MM.1S (cell line): ENCODE measurements at regions not wholly inside any gene's neighbourhood (a gene's known extent, or its start where the extent isn't known, plus 50 kb on each side); places are given as distances from the start of the nearest gene placed in this dataset.

Experiments
- DNase-seq: peaks from one replicate; pipeline ENCODE4 v3.0.0-alpha.2; 2015
- H2AFZ ChIP-seq: fragments of 300-600 bp; sonication (generic); 2 replicates; pipeline ENCODE4 v1.6.0; 2016; ENCODE audit warnings: antibody characterized with exemption, low read length
- H3F3A ChIP-seq: fragments of 300-600 bp; sonication (generic); 2 replicates; pipeline ENCODE4 v1.6.1; 2016; ENCODE audit warnings: mild to moderate bottlenecking, antibody characterized with exemption, low read length, moderate library complexity, mixed read lengths; ENCODE audit not compliant: insufficient read depth
- H3K27ac ChIP-seq: fragments of 300-600 bp; sonication (generic); 2 replicates; pipeline ENCODE4 v1.5.1; 2016; ENCODE audit warnings: mild to moderate bottlenecking, low read length
- H3K27me3 ChIP-seq: fragments of 300-600 bp; sonication (generic); replicated peaks from 2 replicates; pipeline ENCODE4 v1.6.0; 2016; ENCODE audit warnings: low read length; ENCODE audit not compliant: insufficient read depth
- H3K36me3 ChIP-seq: fragments of 300-600 bp; sonication (generic); replicated peaks from 2 replicates; pipeline ENCODE4 v1.6.1; 2016; ENCODE audit warnings: mild to moderate bottlenecking, low read length, mixed read lengths; ENCODE audit not compliant: insufficient read depth
- H3K4me1 ChIP-seq: fragments of 300-600 bp; sonication (generic); 2 replicates; pipeline ENCODE4 v1.6.1; 2016; ENCODE audit warnings: low read length, mixed read lengths
- H3K4me2 ChIP-seq: fragments of 300-600 bp; sonication (generic); 2 replicates; pipeline ENCODE4 v1.6.0; 2016; ENCODE audit warnings: low read depth, low read length
- H3K4me3 ChIP-seq: fragments of 300-600 bp; sonication (generic); 2 replicates; pipeline ENCODE4 v1.5.1; 2016; ENCODE audit warnings: low read length, mixed read lengths
- H3K79me2 ChIP-seq: fragments of 300-600 bp; sonication (generic); 2 replicates; pipeline ENCODE4 v1.6.1; 2016; ENCODE audit warnings: mixed run types, low read length, mixed read lengths
- H3K9ac ChIP-seq: fragments of 300-600 bp; sonication (generic); 2 replicates; pipeline ENCODE4 v1.6.1; 2016; ENCODE audit warnings: low read length, mixed read lengths
- H3K9me2 ChIP-seq: fragments of 300-600 bp; sonication (generic); replicated peaks from 2 replicates; pipeline ENCODE4 v1.6.1; 2016; ENCODE audit warnings: mild to moderate bottlenecking, low read length, mixed read lengths; ENCODE audit not compliant: insufficient read depth
- H3K9me3 ChIP-seq: fragments of 300-600 bp; sonication (generic); replicated peaks from 2 replicates; pipeline ENCODE4 v1.6.1; 2016; ENCODE audit warnings: mild to moderate bottlenecking, low read length, mixed read lengths; ENCODE audit not compliant: insufficient read depth
- H4K20me1 ChIP-seq: fragments of 300-600 bp; sonication (generic); 2 replicates; pipeline ENCODE4 v1.6.1; 2016; ENCODE audit warnings: mild to moderate bottlenecking, low read length, moderate library complexity, mixed read lengths; ENCODE audit not compliant: insufficient read depth
- CTCF ChIP-seq: fragments of 300-600 bp; sonication (generic); IDR thresholded peaks from 2 replicates; pipeline ENCODE4 v1.5.1; 2016; ENCODE audit warnings: antibody characterized with exemption, low read length, mixed read lengths
- EZH2 ChIP-seq: fragments of 300-600 bp; sonication (generic); optimal IDR thresholded peaks from 2 replicates; pipeline ENCODE3; 2017; ENCODE audit warnings: low read depth, mild to moderate bottlenecking, antibody characterized with exemption, low read length, mixed read lengths
- EZH2phosphoT487 ChIP-seq: fragments of 300-600 bp; sonication (generic); IDR thresholded peaks from 2 replicates; pipeline ENCODE4 v1.6.1; 2018; ENCODE audit warnings: antibody characterized with exemption, low read length

GRCh38 chr18:28823506-28824182 lies 646.7 kb upstream of the CDH2 start:
- Histone ChIP-seq H3K9me2 (no peaks in the 10 kb centered on the region), H3K27me3 (no peaks in the 10 kb centered on the region), H4K20me1 (no peaks in the 10 kb centered on the region), H2AFZ (no peak overlapping the region; the same call in 1 of the 2 replicates), H3K27ac (peak overlapping the region; percentile 9; the same call in 1 of the 2 replicates), H3K9ac (no peak overlapping the region), H3K4me3 (no peak overlapping the region), H3K36me3 (no peaks in the 10 kb centered on the region), H3K4me2 (peak overlapping the region; percentile 21; the same call in 1 of the 2 replicates), H3K79me2 (no peaks in the 10 kb centered on the region), H3F3A (no peaks in the 10 kb centered on the region), H3K9me3 (no peaks in the 10 kb centered on the region), H3K4me1 (peaks cover 18% of the 10 kb centered on the region)
- TF ChIP-seq EZH2 (no peak), EZH2phosphoT487 (no peak), CTCF (no peak)
- DNase-seq: peak; percentile 27

GRCh38 chr18:28820353-28820752 lies 643.4 kb upstream of the CDH2 start:
- H3K79me2 ChIP-seq: no peaks in the 10 kb centered on the region
- no peak overlapping the region for H3K27ac ChIP-seq
- H3K4me1 ChIP-seq: peaks cover 18% of the 10 kb centered on the region
- H3K36me3 ChIP-seq: no peaks in the 10 kb centered on the region
- H3K9me3 ChIP-seq: no peaks in the 10 kb centered on the region
- TF ChIP-seq CTCF (no peak), EZH2 (no peak), EZH2phosphoT487 (no peak)
- H3K27me3 ChIP-seq: no peaks in the 10 kb centered on the region
- no peak overlapping the region for H3K9ac ChIP-seq
- H3F3A ChIP-seq: no peaks in the 10 kb centered on the region
- H3K4me2 ChIP-seq: no peak overlapping the region
- no peak overlapping the region for H3K4me3 ChIP-seq
- no peaks in the 10 kb centered on the region for H3K9me2 ChIP-seq
- no peak overlapping the region for H2AFZ ChIP-seq
- H4K20me1 ChIP-seq: no peaks in the 10 kb centered on the region
- no peak for DNase-seq

- no peak for TF ChIP-seq EZH2
- TF ChIP-seq CTCF: no peak
- TF ChIP-seq EZH2phosphoT487: no peak
- H3K9me3 ChIP-seq: no peaks in the 10 kb centered on the region
- H3K4me2 ChIP-seq: no peak overlapping the region
- H3K79me2 ChIP-seq: no peaks in the 10 kb centered on the region
- no peak overlapping the region for H3K4me3 ChIP-seq
- no peaks in the 10 kb centered on the region for H3K27me3 ChIP-seq
- no peak overlapping the region for H2AFZ ChIP-seq
- no peak overlapping the region for H3K27ac ChIP-seq
- H3K9me2 ChIP-seq: no peaks in the 10 kb centered on the region
- no peaks in the 10 kb centered on the region for H4K20me1 ChIP-seq
- no peaks in the 10 kb centered on the region for H3K36me3 ChIP-seq
- H3K4me1 ChIP-seq: no peaks in the 10 kb centered on the region
- no peak for DNase-seq
- no peaks in the 10 kb centered on the region for H3F3A ChIP-seq
- H3K9ac ChIP-seq: no peak overlapping the region
Measured at GRCh38 chr18:28816155-28816554, 639.2 kb upstream of the CDH2 start.
